NCI-H2081 treated with DMSO at 0.1 percent for 48 hours (cell line): ENCODE measurements at regions not wholly inside any gene's neighbourhood (a gene's known extent, or its start where the extent isn't known, plus 50 kb on each side); places are given as distances from the start of the nearest gene placed in this dataset.
A peak's percentile ranks its signal among the peaks of the same experiment; 100 is the strongest.

Experiments
- DNase-seq: peaks from one replicate; lab custom pipeline; 2025; lab: John Stamatoyannopoulos, UW

- no peak for DNase-seq
These were observed 149.9 kb downstream of the SPATA19 start for GRCh38 chr11:133695387-133695786.

- no peak for DNase-seq
These were observed 150.6 kb downstream of the SPATA19 start for GRCh38 chr11:133694701-133695100.

DNA sequence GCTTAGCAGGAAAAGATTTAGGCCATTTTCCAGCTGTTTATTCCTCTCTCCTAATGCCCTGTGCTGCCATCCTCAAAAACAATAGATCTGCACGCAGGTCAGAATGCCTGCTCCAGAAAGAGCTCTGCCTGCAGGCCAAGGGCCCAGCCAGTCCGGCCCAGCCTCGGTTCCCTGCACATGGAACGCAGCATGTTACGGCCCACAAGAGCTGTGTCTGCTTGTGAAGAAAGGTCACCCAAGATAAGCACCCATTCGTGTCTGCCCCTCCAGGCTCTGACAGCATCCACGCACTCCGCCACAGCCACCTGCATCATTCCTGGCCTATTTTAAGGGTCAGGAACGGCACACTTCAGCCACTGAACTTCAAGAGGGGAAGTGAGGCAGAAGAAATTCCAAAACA lies 152.2 kb downstream of the SPATA19 start:
- no peak for DNase-seq

- DNase-seq: no peak
These were observed 153.0 kb downstream of the SPATA19 start for GRCh38 chr11:133692126-133692934.

DNA sequence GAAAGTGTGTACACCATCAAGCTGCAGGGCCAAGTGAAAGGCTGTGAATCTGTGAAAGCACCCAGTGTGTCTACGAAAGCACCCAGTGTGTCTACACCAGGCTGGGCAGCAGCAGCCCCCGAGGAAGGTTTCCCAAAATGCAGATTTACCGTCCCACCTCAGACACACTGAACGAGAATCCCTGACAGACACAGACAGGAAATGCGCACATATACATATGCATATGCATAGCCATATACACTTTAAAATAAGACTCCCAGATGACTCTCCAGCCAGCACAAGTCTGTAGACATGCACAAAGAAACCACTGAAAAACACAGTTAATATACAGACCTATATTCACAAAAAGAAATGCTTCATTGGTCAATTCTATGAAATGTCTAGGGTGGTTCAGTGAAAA lies 155.5 kb upstream of the OPCML start:
- no peak for DNase-seq

DNA sequence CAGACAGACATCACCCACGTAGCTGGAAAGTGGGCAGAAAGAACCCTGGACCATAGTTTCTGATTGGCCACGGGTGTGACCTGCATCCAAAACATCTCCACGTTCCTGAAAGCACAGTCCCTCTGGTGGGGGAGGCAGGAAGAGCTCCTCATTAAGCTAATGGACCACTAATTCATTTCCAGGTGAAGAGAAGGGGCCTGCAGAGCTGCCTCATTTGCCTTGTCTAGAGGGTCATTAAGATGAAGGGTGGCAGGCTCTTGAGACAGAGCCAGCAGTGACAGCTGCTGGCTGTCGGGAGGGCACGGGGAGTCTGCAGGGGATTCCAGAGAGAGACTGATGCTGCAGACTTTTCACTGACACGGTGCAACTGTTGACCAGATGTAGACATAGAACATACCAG lies 149.6 kb upstream of the OPCML start:
- DNase-seq: peak; percentile 75

DNA sequence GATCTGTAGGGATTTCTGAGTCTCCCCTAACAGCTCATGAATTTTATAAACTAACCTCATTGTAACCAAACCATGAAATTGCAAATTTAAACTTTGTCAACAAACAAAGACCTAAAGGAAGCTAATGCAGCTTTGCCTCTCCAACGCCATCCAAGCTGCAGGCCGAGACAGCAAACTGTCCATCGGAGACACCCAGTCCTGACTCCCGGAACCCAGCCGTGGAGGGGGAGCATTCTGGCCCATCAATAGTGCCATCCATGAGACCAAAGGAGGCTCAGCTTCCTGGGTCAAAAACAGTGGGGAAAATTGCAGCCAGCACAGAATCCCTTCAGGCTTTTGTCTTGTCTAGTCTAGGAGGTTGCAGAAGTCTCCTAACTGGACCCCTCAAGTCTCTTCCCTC lies 147.6 kb upstream of the OPCML start:
- no peak for DNase-seq

- no peak for DNase-seq
These were observed 145.9 kb upstream of the OPCML start for GRCh38 chr11:133678191-133678590.

GRCh38 chr11:133677387-133677786 lies 145.1 kb upstream of the OPCML start:
- DNase-seq: no peak

- DNase-seq: no peak
These were observed 144.0 kb upstream of the OPCML start for GRCh38 chr11:133676265-133676664.

GRCh38 chr11:133669371-133670053 lies 137.2 kb upstream of the OPCML start:
- DNase-seq: no peak

- no peak for DNase-seq
These were observed 131.1 kb upstream of the OPCML start for GRCh38 chr11:133663135-133663985.

DNA sequence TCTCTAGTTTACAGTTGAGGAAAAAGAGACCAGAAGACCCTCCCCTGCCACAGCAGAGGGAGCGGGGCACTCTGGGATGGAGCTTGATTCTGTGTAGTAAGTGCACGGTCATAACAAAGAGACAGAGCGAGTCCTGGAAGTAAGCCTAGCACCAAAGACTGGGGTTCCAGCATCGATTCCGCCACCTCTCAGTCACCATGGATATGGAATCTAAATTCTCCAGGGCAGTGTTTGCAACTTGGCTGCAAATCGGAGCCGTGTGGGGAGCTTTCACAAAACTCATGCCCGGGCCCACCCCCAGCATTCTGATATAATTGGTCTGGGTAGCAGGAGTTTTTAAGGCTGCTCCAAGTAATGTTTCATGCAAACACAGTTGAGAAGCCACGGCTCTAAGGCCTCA lies 129.5 kb upstream of the OPCML start:
- no peak for DNase-seq

DNA sequence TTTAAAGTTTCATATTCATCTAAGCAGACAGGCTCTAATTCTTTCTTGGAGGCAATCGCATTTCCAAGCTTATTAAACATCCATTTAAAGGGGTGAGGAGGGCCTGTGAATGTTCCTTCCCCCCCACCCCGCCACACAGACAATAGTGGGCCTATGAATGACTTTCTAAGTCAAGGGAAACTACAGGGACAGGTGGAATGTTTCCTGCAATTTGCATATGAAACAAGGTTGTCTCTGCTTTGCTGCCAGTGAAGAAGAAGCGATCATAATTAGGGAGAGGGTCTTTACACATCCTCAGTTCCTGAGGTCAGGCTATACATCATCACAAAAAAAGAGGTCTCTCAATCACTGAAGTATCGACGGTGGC lies 127.9 kb upstream of the OPCML start:
- DNase-seq: no peak

DNA sequence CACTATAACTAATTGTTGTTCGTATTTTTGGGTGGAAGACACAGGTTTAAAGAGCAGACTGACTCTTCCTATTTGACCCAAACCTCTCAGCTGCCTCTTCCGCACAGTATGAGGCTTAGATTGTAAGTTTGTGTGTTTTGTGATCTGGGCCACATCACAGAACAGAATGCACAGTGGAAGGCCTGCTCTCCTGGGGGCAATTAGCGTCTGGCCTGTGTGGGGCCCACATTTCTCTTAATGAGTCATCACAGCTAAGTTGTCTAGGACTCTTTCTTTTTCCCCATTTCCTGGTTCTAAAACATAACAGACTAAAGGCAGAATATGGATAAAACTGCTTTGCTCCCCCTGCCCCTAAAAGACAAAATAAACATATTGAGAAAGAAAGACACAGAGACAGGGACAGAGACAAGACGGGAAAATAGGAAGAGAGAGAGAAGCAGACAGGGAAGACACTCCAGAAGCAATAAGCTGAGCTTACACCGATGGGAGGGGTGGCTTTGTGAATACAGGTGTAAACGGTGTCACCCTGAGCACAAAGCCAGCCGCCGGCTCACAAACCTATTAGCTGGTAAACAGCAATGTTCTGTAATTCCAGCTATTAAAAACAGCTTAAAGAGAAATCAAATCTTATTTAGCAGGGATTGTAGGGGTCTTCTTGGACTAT lies 127.4 kb upstream of the OPCML start:
- no peak for DNase-seq

DNA sequence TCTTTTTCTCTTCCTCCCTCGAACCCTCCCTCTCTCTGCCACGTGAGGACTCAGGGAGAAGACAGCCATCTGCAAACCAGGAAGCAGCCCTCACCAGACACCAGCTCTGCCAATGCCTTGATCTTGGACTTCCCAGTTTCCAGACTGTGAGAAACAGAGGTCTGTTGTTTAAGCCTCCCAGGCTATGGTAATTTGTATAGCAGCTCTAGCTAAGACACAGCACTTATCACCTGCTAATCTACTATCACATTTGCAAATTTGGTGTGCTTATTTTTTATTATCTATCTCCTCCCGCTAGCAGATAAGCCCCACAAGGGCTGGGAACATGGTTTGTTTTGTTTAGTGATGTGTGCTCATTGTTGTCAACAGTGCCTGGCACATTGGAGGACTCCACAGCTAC lies 124.8 kb upstream of the OPCML start:
- DNase-seq: no peak

DNA sequence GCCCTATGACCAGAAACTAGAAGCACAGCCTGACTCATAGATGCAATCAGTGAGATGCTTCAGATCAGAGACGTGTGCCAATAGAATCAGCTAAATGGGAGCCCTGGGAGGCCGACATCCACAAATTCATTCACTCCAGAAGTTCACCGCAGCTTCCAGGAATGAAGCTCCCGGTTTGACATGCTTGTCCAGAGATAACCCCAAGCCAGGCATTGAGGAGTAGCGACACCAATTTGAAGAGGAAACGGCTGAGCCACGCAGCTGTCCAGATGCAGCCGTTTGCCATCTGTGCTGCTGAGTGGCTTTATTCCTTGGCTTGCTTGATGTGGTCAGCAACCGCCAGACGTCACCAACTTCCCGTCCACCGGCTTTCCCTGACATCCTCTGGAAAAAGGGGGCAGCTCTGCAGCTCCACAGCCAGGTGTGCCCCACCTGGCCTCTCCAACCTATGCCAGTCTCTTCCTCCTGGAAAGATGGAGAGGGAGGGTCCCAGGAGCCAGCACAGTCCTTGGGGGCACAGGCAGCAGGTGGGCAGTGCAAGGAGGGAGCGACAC lies 123.9 kb upstream of the OPCML start:
- no peak for DNase-seq

DNA sequence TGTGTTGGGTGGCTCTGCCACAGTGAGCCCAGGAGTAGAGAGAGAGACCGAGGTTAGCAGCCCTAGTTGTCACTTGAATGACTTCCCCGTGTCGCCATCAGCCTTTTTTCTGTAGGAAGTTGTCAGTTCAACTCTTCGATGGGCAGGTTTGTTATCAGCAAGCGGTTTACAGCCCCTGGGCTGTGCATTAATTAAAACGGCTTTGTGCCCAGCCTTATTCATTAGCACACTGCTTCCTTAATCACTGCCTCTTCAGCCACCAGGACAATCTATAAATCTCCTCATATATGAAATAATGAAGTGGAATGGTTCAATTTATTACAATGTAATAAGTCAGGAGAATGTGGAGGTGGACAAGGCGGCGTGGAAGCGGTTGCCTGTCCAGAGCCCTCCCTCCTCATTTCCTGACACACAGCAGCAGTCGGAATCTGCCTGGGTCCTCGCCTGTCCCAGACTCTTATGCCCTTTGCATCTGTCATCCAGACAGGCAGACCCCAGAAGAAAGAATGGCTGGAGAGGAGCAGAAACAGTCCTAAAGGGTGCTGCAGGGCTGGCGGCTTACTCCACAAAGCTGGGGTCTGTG lies 122.4 kb upstream of the OPCML start:
- no peak for DNase-seq

GRCh38 chr11:133653336-133653735 lies 121.0 kb upstream of the OPCML start:
- DNase-seq: no peak

DNA sequence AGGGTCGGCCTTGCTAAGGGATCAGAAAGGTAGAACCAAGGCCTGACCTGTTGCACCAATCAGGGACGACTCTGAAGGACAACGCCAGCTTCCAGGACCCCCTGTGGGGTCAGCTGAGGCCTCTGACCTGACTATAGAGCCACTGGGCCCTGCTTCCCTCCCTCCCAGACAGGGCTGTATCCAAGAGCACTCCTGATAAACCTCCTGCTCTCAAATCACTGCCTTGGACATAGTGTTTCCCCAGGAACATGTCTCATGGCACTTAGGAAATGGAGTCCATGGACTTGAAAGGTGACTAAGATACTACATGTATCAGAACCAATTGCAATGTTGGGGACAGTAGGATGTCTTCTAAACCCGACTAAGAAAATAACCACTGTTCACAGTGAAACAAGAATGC lies 117.8 kb upstream of the OPCML start:
- DNase-seq: no peak

DNA sequence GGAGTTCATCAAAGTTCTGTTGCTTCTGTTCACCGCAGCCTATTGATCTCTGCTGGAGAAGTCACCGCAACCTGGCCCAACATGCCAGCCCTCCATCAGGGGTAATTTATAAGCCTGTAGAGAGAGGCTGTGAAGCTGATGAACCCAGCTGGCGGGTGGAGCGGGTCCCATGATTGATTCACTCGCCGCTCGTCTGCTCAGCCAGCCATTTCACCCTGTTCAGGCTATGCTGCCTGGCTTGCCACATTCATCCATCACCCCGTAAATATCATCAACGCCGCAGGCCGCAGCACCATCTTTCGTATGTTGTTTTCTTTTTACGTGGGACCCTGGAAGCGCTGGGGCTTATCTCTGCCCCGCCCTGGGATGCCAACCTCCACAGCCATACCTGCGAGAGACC lies 116.7 kb upstream of the OPCML start:
- DNase-seq: no peak

DNA sequence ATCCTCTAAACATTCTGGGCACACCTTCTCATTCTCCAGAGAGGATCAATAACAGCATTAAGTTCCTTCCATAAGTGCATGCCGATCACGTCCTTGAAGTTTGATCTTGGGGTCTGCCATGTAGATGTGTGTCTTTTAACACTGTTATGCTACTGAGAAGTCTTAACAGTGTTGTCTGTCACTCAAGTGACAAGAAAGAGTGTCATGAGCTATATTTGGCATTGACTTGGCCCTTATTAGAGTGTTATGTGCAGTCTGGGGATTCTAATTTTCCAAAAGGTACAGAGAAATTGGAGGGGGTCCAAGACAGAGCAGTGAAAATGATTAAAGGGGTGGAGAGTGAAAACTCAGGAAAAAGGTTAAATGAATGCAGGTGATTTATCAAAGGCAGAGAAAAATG lies 107.1 kb upstream of the OPCML start:
- DNase-seq: no peak
